DND-41 (cell line): ENCODE measurements at regions not wholly inside any gene's neighbourhood (a gene's known extent, or its start where the extent isn't known, plus 50 kb on each side); places are given as distances from the start of the nearest gene placed in this dataset.

Experiments
- ATAC-seq: fragments of 200-7000 bp; cut with Tn5 transposase; 3 replicates; pipeline ENCODE4 v1.9.1; 2021; ENCODE audit warnings: low read depth; ENCODE audit not compliant: insufficient read depth
- DNase-seq: peaks from one replicate; pipeline ENCODE4 v3.0.0-alpha.2; 2020
- H2AFZ ChIP-seq: 2 replicates; pipeline ENCODE4 v1.6.0; 2012; ENCODE audit warnings: low read depth, low read length
- H3K27ac ChIP-seq: 2 replicates; pipeline ENCODE4 v1.5.1; 2012; ENCODE audit warnings: low read length, inconsistent platforms
- H3K27me3 ChIP-seq: fragments of 200-600 bp; sonication (generic); 2 replicates; pipeline ENCODE4 v1.6.0; 2012; ENCODE audit warnings: low read length, mild to moderate bottlenecking, inconsistent platforms; ENCODE audit not compliant: insufficient read depth, poor library complexity
- H3K36me3 ChIP-seq: 2 replicates; pipeline ENCODE4 v1.5.1; 2012; ENCODE audit warnings: low read length, inconsistent platforms; ENCODE audit not compliant: insufficient read depth
- H3K4me1 ChIP-seq: 2 replicates; pipeline ENCODE4 v1.5.1; 2012; ENCODE audit warnings: mild to moderate bottlenecking, low read length; ENCODE audit not compliant: insufficient read depth
- H3K4me2 ChIP-seq: 2 replicates; pipeline ENCODE4 v1.6.0; 2012; ENCODE audit warnings: mild to moderate bottlenecking, moderate library complexity, low read length, inconsistent platforms; ENCODE audit not compliant: insufficient read depth
- H3K4me3 ChIP-seq, 2 experiments: fragments of 200-600 bp in 1 of 2; shearing (Covaris generic) in 1 of 2; 2 replicates each; pipeline ENCODE4 v1.5.1; 2012 to 2016; ENCODE audit warnings: inconsistent platforms in 2 of 2, low read length in 2 of 2, mild to moderate bottlenecking in 2 of 2, low read depth in 1 of 2, moderate library complexity in 1 of 2
- H3K79me2 ChIP-seq: 2 replicates; pipeline ENCODE4 v1.6.0; 2012; ENCODE audit warnings: low read length, inconsistent platforms; ENCODE audit not compliant: insufficient read depth
- H3K9ac ChIP-seq: 2 replicates; pipeline ENCODE4 v1.6.0; 2012; ENCODE audit warnings: low read depth, mild to moderate bottlenecking, inconsistent platforms, low read length, moderate library complexity
- H3K9me3 ChIP-seq: 2 replicates; pipeline ENCODE4 v1.5.1; 2012; ENCODE audit warnings: low read length, moderate library complexity, mild to moderate bottlenecking, inconsistent platforms; ENCODE audit not compliant: insufficient read depth, severe bottlenecking
- H4K20me1 ChIP-seq: 2 replicates; pipeline ENCODE4 v1.6.0; 2012; ENCODE audit warnings: low read length; ENCODE audit not compliant: insufficient read depth
- CTCF ChIP-seq: IDR thresholded peaks from 2 replicates; pipeline ENCODE4 v1.5.1; 2012; ENCODE audit warnings: borderline replicate concordance, low read length, moderate library complexity, mild to moderate bottlenecking; ENCODE audit not compliant: poor library complexity, severe bottlenecking; ENCODE audit errors: extremely low read depth
- EZH2 ChIP-seq: IDR thresholded peaks from 3 replicates; pipeline ENCODE4 v1.6.1; 2012; ENCODE audit warnings: borderline replicate concordance, low read depth, mild to moderate bottlenecking, moderate library complexity, low read length, inconsistent platforms; ENCODE audit not compliant: severe bottlenecking

DNA sequence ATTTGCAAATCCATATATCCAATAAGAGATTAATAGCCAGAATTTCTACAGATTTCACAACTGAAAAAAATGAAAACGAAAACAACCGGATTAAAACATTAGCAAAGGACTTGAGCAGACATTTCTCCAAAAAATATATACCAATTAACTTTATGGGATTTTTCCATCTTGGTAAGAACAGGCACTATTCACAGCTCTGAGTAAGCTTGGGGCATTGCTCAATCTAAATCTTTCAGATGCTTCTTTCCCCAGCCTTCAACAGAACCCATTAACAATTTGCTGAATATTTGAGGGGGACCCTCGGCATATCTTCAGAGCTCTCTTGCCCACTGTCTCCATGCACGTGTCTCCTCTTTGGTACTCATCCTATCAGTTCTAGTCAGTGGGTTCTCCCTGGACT is 111.7 kb upstream of the CD93 start:
- no peak overlapping the region for H3K4me3 ChIP-seq
- DNase-seq, result no peak
- H3K79me2 ChIP-seq, result no peaks in the 10 kb centered on the region
- peaks cover 2% of the 10 kb centered on the region for H3K9me3 ChIP-seq
- H3K4me2 ChIP-seq, result no peak overlapping the region
- no peak for ATAC-seq
- H3K9ac ChIP-seq, result no peak overlapping the region
- H3K36me3 ChIP-seq, result no peaks in the 10 kb centered on the region
- H3K27ac ChIP-seq, result no peak overlapping the region
- no peaks in the 10 kb centered on the region for H4K20me1 ChIP-seq
- H3K27me3 ChIP-seq, result no peaks in the 10 kb centered on the region
- no peaks in the 10 kb centered on the region for H3K4me1 ChIP-seq
- TF ChIP-seq CTCF (no peak), EZH2 (no peak)
- H2AFZ ChIP-seq, result no peak overlapping the region

GRCh38 chr20:23195636-23196035 is 109.5 kb upstream of the CD93 start:
- Histone ChIP-seq H3K27me3 (no peaks in the 10 kb centered on the region), H3K9ac (no peak overlapping the region), H3K4me2 (no peak overlapping the region), H2AFZ (no peak overlapping the region), H3K36me3 (no peaks in the 10 kb centered on the region), H3K9me3 (peaks cover 2% of the 10 kb centered on the region), H3K4me1 (no peaks in the 10 kb centered on the region), H4K20me1 (no peaks in the 10 kb centered on the region), H3K27ac (no peak overlapping the region), H3K79me2 (no peaks in the 10 kb centered on the region), H3K4me3 (no peak overlapping the region)
- TF ChIP-seq EZH2, result no peak
- no peak for TF ChIP-seq CTCF
- DNase-seq (no peak), ATAC-seq (no peak)

DNA sequence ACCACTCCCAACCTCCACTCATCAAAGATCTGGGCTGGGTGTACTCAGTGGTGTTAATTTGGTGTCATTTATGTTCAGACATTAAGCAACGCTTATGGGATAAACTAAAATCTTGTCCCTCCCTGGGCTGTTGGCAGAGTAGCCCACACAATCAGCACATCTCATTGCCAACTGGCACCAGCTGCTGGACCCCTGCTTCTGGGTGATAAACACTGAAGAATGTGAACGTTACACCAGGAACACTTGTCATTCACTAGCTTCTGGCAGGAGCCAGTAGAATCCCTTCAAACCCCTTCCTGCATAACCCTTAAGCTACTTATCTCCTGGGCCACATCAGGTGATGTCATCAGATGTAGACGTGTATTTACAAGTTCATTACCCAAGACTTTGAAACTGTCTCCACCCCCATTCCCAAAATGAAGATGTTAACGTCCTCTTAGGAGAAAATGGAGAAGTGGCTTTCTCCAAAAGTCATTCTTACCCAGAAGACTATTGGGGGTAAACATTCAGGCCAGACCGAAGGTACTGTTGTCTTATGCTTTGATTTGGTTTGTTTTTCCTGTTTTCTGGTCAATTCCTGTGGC is 107.8 kb upstream of the CD93 start:
- ATAC-seq (no peak), DNase-seq (no peak)
- Histone ChIP-seq H3K9me3 (peaks cover 2% of the 10 kb centered on the region), H3K4me3 (no peak overlapping the region), H3K4me2 (no peak overlapping the region), H3K79me2 (no peaks in the 10 kb centered on the region), H2AFZ (no peak overlapping the region), H3K36me3 (no peaks in the 10 kb centered on the region), H3K27ac (no peak overlapping the region), H3K27me3 (no peaks in the 10 kb centered on the region), H4K20me1 (no peaks in the 10 kb centered on the region), H3K9ac (no peak overlapping the region), H3K4me1 (no peaks in the 10 kb centered on the region)
- no peak for TF ChIP-seq EZH2
- TF ChIP-seq CTCF, result no peak

DNA sequence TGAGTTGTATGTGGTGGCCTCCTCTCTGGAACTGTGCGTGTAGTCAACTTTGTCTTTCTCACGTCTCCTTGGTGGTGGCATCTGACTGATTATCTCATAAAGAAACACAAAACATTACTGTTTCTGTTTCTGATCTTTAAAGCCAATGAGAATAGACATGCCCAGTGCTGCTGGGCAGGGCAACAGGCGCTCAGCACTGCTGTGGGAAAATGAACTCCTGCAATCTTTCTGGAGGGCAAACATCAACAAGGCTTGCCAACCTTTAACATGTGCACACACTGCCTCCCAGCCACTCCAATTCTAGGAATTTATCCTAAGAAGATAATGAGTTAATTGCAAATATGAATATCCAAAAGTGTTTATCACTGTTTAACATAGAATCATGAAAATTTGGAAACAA is 106.3 kb upstream of the CD93 start:
- H3K4me1 ChIP-seq, result no peaks in the 10 kb centered on the region
- no peak for ATAC-seq
- TF ChIP-seq CTCF (no peak), EZH2 (no peak)
- DNase-seq, result no peak
- no peaks in the 10 kb centered on the region for H3K27me3 ChIP-seq
- H4K20me1 ChIP-seq, result no peaks in the 10 kb centered on the region
- no peak overlapping the region for H3K27ac ChIP-seq
- H3K4me2 ChIP-seq, result no peak overlapping the region
- no peak overlapping the region for H2AFZ ChIP-seq
- H3K79me2 ChIP-seq, result no peaks in the 10 kb centered on the region
- no peak overlapping the region for H3K4me3 ChIP-seq
- H3K9me3 ChIP-seq, result peaks cover 2% of the 10 kb centered on the region
- no peaks in the 10 kb centered on the region for H3K36me3 ChIP-seq
- no peak overlapping the region for H3K9ac ChIP-seq
